Adipocyte (in vitro differentiated cells): ENCODE measurements at regions not wholly inside any gene's neighbourhood (a gene's known extent, or its start where the extent isn't known, plus 50 kb on each side); places are given as distances from the start of the nearest gene placed in this dataset.

Experiments
- DNase-seq: peaks from one replicate; pipeline ENCODE4 v3.0.0-alpha.2; 2015; ENCODE audit warnings: low read depth
- H3K27me3 ChIP-seq: replicated peaks from 2 replicates; pipeline ENCODE4 v1.7.0; 2013; ENCODE audit warnings: mild to moderate bottlenecking, low read length, moderate library complexity; ENCODE audit not compliant: control insufficient read depth, insufficient read depth
- H3K36me3 ChIP-seq: 2 replicates; pipeline ENCODE4 v1.7.0; 2013; ENCODE audit warnings: low read length, mild to moderate bottlenecking, moderate library complexity; ENCODE audit not compliant: control insufficient read depth, insufficient read depth, severe bottlenecking
- H3K4me1 ChIP-seq: 2 replicates; pipeline ENCODE4 v1.7.0; 2013; ENCODE audit warnings: mild to moderate bottlenecking, low read length, moderate library complexity; ENCODE audit not compliant: control insufficient read depth, insufficient read depth
- H3K4me3 ChIP-seq: 2 replicates; pipeline ENCODE4 v1.7.0; 2013; ENCODE audit warnings: mild to moderate bottlenecking, low read length, moderate library complexity
- H3K9ac ChIP-seq: 2 replicates; pipeline ENCODE4 v1.7.0; 2013; ENCODE audit warnings: mild to moderate bottlenecking, low read length, moderate library complexity
- H3K9me3 ChIP-seq: 2 replicates; pipeline ENCODE4 v1.7.0; 2013; ENCODE audit warnings: mild to moderate bottlenecking, low read length, moderate library complexity; ENCODE audit not compliant: control insufficient read depth

GRCh38 chr16:17784073-17784472 is 313.3 kb upstream of the XYLT1 start:
- Histone ChIP-seq H3K4me3 (no peak overlapping the region), H3K27me3 (peaks cover 17% of the 10 kb centered on the region)
- DNase-seq = peak; percentile 19

DNA sequence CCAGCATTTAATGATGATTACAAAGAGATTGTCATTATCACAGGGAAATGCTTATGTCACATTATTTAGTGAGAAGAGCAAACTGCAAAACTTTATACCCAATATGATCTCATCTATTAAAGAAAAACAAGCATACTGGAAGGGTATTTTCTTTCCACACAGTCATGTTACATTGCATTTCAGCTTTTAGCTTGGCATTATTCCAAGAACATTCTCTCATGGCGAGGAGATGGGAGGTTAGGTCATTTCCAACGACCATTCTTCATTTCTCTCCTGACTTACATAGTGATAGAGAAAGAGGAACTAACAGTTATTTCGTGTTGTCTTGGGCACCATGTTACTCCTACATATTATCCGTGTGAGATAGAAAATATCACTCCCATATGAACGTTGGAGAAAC is 309.4 kb upstream of the XYLT1 start:
- H3K4me3 ChIP-seq = no peak overlapping the region
- no peak overlapping the region for H3K9ac ChIP-seq
- peaks cover 16% of the 10 kb centered on the region for H3K4me1 ChIP-seq
- H3K9me3 ChIP-seq = peaks cover 4% of the 10 kb centered on the region
- H3K27me3 ChIP-seq = peaks cover 14% of the 10 kb centered on the region
- no peak for DNase-seq
- no peaks in the 10 kb centered on the region for H3K36me3 ChIP-seq

More at GRCh38 chr16:17784073-17784472, 313.3 kb upstream of the XYLT1 start:
- Histone ChIP-seq H3K36me3 (no peaks in the 10 kb centered on the region), H3K9me3 (peaks cover 4% of the 10 kb centered on the region), H3K4me1 (no peaks in the 10 kb centered on the region), H3K9ac (no peak overlapping the region)

GRCh38 chr16:17777408-17777863 is 306.7 kb upstream of the XYLT1 start:
- Histone ChIP-seq H3K4me1 (peaks cover 16% of the 10 kb centered on the region), H3K4me3 (no peak overlapping the region), H3K36me3 (no peaks in the 10 kb centered on the region), H3K9ac (no peak overlapping the region), H3K9me3 (no peaks in the 10 kb centered on the region), H3K27me3 (no peaks in the 10 kb centered on the region)
- DNase-seq = peak; percentile 13

DNA sequence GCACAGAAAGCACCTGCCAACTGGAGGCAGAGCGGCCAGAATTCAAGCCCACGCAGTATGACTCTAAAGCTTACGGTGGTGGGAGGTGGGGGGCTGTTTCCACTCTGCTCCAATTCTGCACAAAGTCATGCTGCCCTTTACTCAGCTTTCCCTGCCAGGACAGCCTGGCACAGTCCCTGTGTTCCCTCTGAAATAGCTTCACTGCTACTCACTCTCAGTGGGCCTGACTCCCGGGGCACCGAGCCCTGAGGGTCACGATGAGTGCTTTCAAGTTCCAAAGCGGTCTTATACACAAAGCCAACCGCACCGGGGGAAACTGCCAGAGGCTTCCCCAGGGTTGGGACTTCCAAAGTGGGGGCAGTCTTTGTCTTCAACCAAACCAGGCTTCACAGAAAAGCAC is 306.1 kb upstream of the XYLT1 start:
- DNase-seq = no peak
- Histone ChIP-seq H3K9ac (no peak overlapping the region), H3K4me1 (peaks cover 16% of the 10 kb centered on the region), H3K36me3 (no peaks in the 10 kb centered on the region), H3K4me3 (no peak overlapping the region), H3K27me3 (no peaks in the 10 kb centered on the region), H3K9me3 (no peaks in the 10 kb centered on the region)

GRCh38 chr16:17776465-17776864 is 305.7 kb upstream of the XYLT1 start:
- H3K36me3 ChIP-seq = no peaks in the 10 kb centered on the region
- H3K9me3 ChIP-seq = no peaks in the 10 kb centered on the region
- no peak overlapping the region for H3K4me3 ChIP-seq
- no peaks in the 10 kb centered on the region for H3K27me3 ChIP-seq
- no peak overlapping the region for H3K9ac ChIP-seq
- DNase-seq = no peak
- H3K4me1 ChIP-seq = peaks cover 16% of the 10 kb centered on the region

DNA sequence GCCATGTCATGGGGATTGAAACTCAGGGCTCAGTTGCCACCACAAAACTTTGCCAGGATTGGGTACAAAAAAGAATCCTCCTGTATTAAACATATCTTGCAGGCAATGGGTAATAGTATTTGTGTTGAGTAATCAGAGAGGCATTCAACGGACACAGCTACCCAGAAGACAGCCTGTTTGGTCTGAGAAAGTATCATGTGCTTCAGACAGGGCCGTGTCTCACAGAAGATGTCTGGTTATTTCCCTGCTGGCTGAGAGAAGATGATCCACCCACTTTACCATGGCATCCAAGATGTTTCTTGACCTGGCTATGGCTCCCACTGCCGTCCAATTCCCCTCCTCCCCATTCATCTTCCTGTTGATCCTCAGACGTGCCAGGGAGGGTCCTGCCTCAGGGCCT is 304.3 kb upstream of the XYLT1 start:
- no peak for DNase-seq
- H3K4me3 ChIP-seq = no peak overlapping the region
- H3K9ac ChIP-seq = no peak overlapping the region
- no peaks in the 10 kb centered on the region for H3K36me3 ChIP-seq
- H3K27me3 ChIP-seq = no peaks in the 10 kb centered on the region
- H3K9me3 ChIP-seq = no peaks in the 10 kb centered on the region
- H3K4me1 ChIP-seq = peaks cover 16% of the 10 kb centered on the region

GRCh38 chr16:17773698-17774101 is 302.9 kb upstream of the XYLT1 start:
- DNase-seq = no peak
- Histone ChIP-seq H3K9me3 (no peaks in the 10 kb centered on the region), H3K27me3 (no peaks in the 10 kb centered on the region), H3K4me1 (peaks cover 20% of the 10 kb centered on the region), H3K9ac (no peak overlapping the region), H3K4me3 (no peak overlapping the region), H3K36me3 (no peaks in the 10 kb centered on the region)

- peaks cover 14% of the 10 kb centered on the region for H3K4me1 ChIP-seq
- H3K9me3 ChIP-seq = no peaks in the 10 kb centered on the region
- H3K36me3 ChIP-seq = no peaks in the 10 kb centered on the region
- H3K27me3 ChIP-seq = no peaks in the 10 kb centered on the region
- no peak for DNase-seq
- H3K4me3 ChIP-seq = no peak overlapping the region
- no peak overlapping the region for H3K9ac ChIP-seq
Measured at GRCh38 chr16:17770104-17770503, 299.3 kb upstream of the XYLT1 start.

- no peak overlapping the region for H3K9ac ChIP-seq
- DNase-seq = no peak
Measured at GRCh38 chr16:17769065-17769464, 298.3 kb upstream of the XYLT1 start.

GRCh38 chr16:17768257-17768656 is 297.5 kb upstream of the XYLT1 start:
- Histone ChIP-seq H3K36me3 (no peaks in the 10 kb centered on the region), H3K4me1 (peaks cover 14% of the 10 kb centered on the region), H3K4me3 (no peak overlapping the region), H3K27me3 (peaks cover 3% of the 10 kb centered on the region), H3K9ac (no peak overlapping the region), H3K9me3 (no peaks in the 10 kb centered on the region)
- peak; percentile 18 for DNase-seq

More at GRCh38 chr16:17769065-17769464, 298.3 kb upstream of the XYLT1 start:
- Histone ChIP-seq H3K27me3 (no peaks in the 10 kb centered on the region), H3K4me3 (no peak overlapping the region), H3K4me1 (peaks cover 14% of the 10 kb centered on the region), H3K9me3 (no peaks in the 10 kb centered on the region), H3K36me3 (no peaks in the 10 kb centered on the region)

- H3K36me3 ChIP-seq = no peaks in the 10 kb centered on the region
- no peak overlapping the region for H3K9ac ChIP-seq
- peaks cover 11% of the 10 kb centered on the region for H3K27me3 ChIP-seq
- no peak overlapping the region for H3K4me3 ChIP-seq
- DNase-seq = no peak
- peaks cover 14% of the 10 kb centered on the region for H3K4me1 ChIP-seq
- no peaks in the 10 kb centered on the region for H3K9me3 ChIP-seq
Measured at GRCh38 chr16:17766012-17766411, 295.3 kb upstream of the XYLT1 start.
